PC-3 (cell line): ENCODE measurements at regions not wholly inside any gene's neighbourhood (a gene's known extent, or its start where the extent isn't known, plus 50 kb on each side); places are given as distances from the start of the nearest gene placed in this dataset.

Experiments
- EZH2 ChIP-seq: fragments of 300-600 bp; sonication (generic); IDR thresholded peaks from one replicate; pipeline ENCODE4 v1.6.1; 2017; ENCODE audit warnings: antibody characterized with exemption, mild to moderate bottlenecking, low read length; ENCODE audit not compliant: unreplicated experiment
- TF ChIP-seq, protein P1 (sequence below): fragments of 300-600 bp; sonication (generic); conservative IDR thresholded peaks from 2 replicates; pipeline ENCODE4 v1.5.1; 2017; ENCODE audit warnings: antibody characterized with exemption, low read depth, mild to moderate bottlenecking, low read length

- TF ChIP-seq, protein P1, sequence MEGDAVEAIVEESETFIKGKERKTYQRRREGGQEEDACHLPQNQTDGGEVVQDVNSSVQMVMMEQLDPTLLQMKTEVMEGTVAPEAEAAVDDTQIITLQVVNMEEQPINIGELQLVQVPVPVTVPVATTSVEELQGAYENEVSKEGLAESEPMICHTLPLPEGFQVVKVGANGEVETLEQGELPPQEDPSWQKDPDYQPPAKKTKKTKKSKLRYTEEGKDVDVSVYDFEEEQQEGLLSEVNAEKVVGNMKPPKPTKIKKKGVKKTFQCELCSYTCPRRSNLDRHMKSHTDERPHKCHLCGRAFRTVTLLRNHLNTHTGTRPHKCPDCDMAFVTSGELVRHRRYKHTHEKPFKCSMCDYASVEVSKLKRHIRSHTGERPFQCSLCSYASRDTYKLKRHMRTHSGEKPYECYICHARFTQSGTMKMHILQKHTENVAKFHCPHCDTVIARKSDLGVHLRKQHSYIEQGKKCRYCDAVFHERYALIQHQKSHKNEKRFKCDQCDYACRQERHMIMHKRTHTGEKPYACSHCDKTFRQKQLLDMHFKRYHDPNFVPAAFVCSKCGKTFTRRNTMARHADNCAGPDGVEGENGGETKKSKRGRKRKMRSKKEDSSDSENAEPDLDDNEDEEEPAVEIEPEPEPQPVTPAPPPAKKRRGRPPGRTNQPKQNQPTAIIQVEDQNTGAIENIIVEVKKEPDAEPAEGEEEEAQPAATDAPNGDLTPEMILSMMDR = no peak
- no peak for TF ChIP-seq EZH2
Measured at GRCh38 chr9:109551651-109552050, 53.5 kb upstream of the PTPN3 start.
